ENCODE measurements at regions not wholly inside any gene's neighbourhood (a gene's known extent, or its start where the extent isn't known, plus 50 kb on each side); places are given as distances from the start of the nearest gene placed in this dataset.

DNA sequence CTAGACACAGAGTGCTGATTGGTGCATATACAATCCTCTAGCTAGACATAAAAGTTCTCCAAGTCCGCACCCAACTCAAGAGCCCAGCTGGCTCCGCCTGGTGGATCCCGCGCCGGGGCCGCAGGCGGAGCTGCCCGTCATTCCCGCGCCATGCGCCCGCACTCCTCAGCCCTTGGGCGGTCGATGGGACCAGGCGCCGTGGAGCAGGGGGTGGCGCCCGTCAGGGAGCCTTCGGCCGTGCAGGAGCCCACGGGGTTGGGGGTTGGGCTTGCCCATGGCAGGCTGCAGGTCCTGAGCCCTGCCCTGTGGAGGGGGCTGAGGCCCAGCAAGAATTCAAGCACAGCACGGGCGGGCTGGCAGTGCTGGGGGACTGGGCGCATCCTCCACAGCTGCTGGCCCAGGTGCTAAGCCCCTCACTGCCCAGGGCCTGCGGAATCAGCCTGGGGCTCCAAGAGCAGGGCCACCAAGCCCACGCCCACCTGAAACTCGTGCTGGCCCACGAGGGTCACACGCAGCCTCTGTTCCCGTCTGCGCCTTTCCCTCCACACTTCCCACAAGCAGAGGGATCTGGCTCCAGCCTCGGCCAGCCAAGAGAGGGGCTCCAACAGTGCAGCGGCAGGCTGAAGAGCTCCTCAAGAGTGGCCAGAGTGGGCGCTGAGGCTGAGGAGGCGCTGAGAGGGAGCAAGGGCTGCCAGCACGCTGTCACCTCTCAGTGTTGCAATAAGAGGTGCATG, 604.2 kb upstream of the POM121L12 start:
- peaks cover 2% of the 10 kb centered on the region for H3K36me3 Mint-ChIP-seq (ENCODE audit: low read depth)
- DNase-seq, result no peak
- Histone ChIP-seq H3K27ac (ENCODE audit: low read depth, low read length) (no peak overlapping the region), H3K9ac (ENCODE audit: extremely low read depth, low read length, poor library complexity, severe bottlenecking) (no peak overlapping the region), H3K4me1 (ENCODE audit: control insufficient read depth, insufficient read depth, low read length) (no peaks in the 10 kb centered on the region), H3K9me3 (ENCODE audit: control insufficient read depth, low read length) (no peaks in the 10 kb centered on the region), H3K36me3 (ENCODE audit: control insufficient read depth, insufficient read depth, low read length) (no peaks in the 10 kb centered on the region), H3K27me3 (ENCODE audit: control insufficient read depth, insufficient read depth, low read length, poor library complexity, severe bottlenecking) (no peaks in the 10 kb centered on the region), H3K4me3 (ENCODE audit: low read length) (no peak overlapping the region)
- no peak for TF ChIP-seq CTCF (conservative IDR thresholded peaks at IDR 0.05)
- H3K4me1 Mint-ChIP-seq, result no peaks in the 10 kb centered on the region
- H3K27ac Mint-ChIP-seq, result no peak overlapping the region
- no peak overlapping the region for H3K4me3 Mint-ChIP-seq
- H3K27me3 Mint-ChIP-seq (ENCODE audit: insufficient read depth), result no peaks in the 10 kb centered on the region
- 92 to 94% methylated on average over 21 to 36 of the region's 36 CpGs for whole genome bisulfite sequencing, 2 experiments (ENCODE audit: insufficient coverage in 1 of 2, insufficient read length in 1 of 2)
- H3K9me3 Mint-ChIP-seq, result peaks cover 14% of the 10 kb centered on the region

DNA sequence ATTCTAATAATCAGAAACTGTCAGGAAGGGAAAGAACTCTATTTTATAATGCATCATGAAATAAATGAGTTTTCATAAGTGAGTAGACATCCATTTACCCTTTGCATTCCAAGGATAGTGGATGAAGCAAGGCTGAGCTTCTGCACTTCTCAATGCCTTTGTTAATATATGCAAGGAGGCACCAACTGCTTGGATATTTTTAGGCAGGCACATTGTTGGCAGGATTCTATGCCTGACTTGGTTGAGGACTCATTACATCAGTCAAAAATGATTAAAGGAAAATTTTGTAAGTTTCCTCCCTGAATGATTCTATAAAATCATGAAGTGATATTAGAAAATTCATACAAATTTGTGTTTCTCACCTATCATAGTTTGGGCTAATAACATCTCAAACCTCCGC, 612.2 kb upstream of the POM121L12 start:
- Mint-ChIP-seq H3K9me3 (peaks cover 1% of the 10 kb centered on the region), H3K27ac (no peak overlapping the region), H3K4me3 (no peak overlapping the region), H3K27me3 (ENCODE audit: insufficient read depth) (no peaks in the 10 kb centered on the region), H3K36me3 (ENCODE audit: low read depth) (no peaks in the 10 kb centered on the region), H3K4me1 (no peaks in the 10 kb centered on the region)
- Histone ChIP-seq H3K36me3 (ENCODE audit: control insufficient read depth, insufficient read depth, low read length) (no peaks in the 10 kb centered on the region), H3K4me3 (ENCODE audit: low read length) (no peak overlapping the region), H3K27ac (ENCODE audit: low read depth, low read length) (no peak overlapping the region), H3K9me3 (ENCODE audit: control insufficient read depth, low read length) (no peaks in the 10 kb centered on the region), H3K27me3 (ENCODE audit: control insufficient read depth, insufficient read depth, low read length, poor library complexity, severe bottlenecking) (no peaks in the 10 kb centered on the region), H3K4me1 (ENCODE audit: control insufficient read depth, insufficient read depth, low read length) (no peaks in the 10 kb centered on the region), H3K9ac (ENCODE audit: extremely low read depth, low read length, poor library complexity, severe bottlenecking) (no peak overlapping the region)
- 92 to 100% methylated on average over 1 of the region's 1 CpG for WGBS, 2 experiments (ENCODE audit: insufficient coverage in 1 of 2, insufficient read length in 1 of 2)
- no peak for DNase-seq
- no peak for TF ChIP-seq CTCF (conservative IDR thresholded peaks at IDR 0.05)

- H3K27ac Mint-ChIP-seq, result no peak overlapping the region
- Histone ChIP-seq H3K4me1 (ENCODE audit: control insufficient read depth, insufficient read depth, low read length) (no peaks in the 10 kb centered on the region), H3K36me3 (ENCODE audit: control insufficient read depth, insufficient read depth, low read length) (no peaks in the 10 kb centered on the region), H3K27ac (ENCODE audit: low read depth, low read length) (no peak overlapping the region), H3K9me3 (ENCODE audit: control insufficient read depth, low read length) (no peaks in the 10 kb centered on the region), H3K4me3 (ENCODE audit: low read length) (no peak overlapping the region), H3K9ac (ENCODE audit: extremely low read depth, low read length, poor library complexity, severe bottlenecking) (no peak overlapping the region), H3K27me3 (ENCODE audit: control insufficient read depth, insufficient read depth, low read length, poor library complexity, severe bottlenecking) (no peaks in the 10 kb centered on the region)
- 73 to 78% methylated on average over 5 of the region's 5 CpGs for WGBS, 2 experiments (ENCODE audit: insufficient coverage in 1 of 2, insufficient read length in 1 of 2)
- no peak for TF ChIP-seq CTCF (conservative IDR thresholded peaks at IDR 0.05)
- H3K27me3 Mint-ChIP-seq (ENCODE audit: insufficient read depth), result no peaks in the 10 kb centered on the region
- no peak overlapping the region for H3K4me3 Mint-ChIP-seq
- no peak for DNase-seq
- H3K9me3 Mint-ChIP-seq, result no peaks in the 10 kb centered on the region
- no peaks in the 10 kb centered on the region for H3K4me1 Mint-ChIP-seq
- H3K36me3 Mint-ChIP-seq (ENCODE audit: low read depth), result no peaks in the 10 kb centered on the region
Observed at GRCh38 chr7:52413051-52413450, 622.4 kb upstream of the POM121L12 start.
